K562 (cell line): ENCODE measurements at regions not wholly inside any gene's neighbourhood (a gene's known extent, or its start where the extent isn't known, plus 50 kb on each side); places are given as distances from the start of the nearest gene placed in this dataset.

Experiments used
- ATAC-seq: fragments of 200-7000 bp; cut with Tn5 transposase; 3 replicates; pipeline ENCODE4 v1.9.1; 2020; ENCODE audit warnings: moderate library complexity
- BruUV-seq: library from RNA; stranded (reverse); fragments of 400-500 nt; replicated peaks from 2 replicates; lab custom pipeline; 2021; lab: Mats Ljungman, UMichigan
- CTCF ChIA-PET: fragments of 300-600 bp; formaldehyde crosslinking; extraction: SDS; loops from one replicate; lab custom pipeline; 2021; ENCODE audit warnings: low intra/inter-chr PET ratio; lab: Yijun Ruan, JAX
- POLR2A ChIA-PET: fragments of 300-600, 350-650 bp; sonication (Branson Sonifier 250); formaldehyde crosslinking; extraction: SDS; loops from one replicate; lab custom pipeline; 2021; ENCODE audit warnings: antibody characterized with exemption, inconsistent platforms; lab: Yijun Ruan, JAX
- DNase-seq, 4 experiments: peaks; one replicate each; pipeline versions ENCODE4 v3.0.0 to v3.0.0-alpha.2; 2011 to 2018; ENCODE audit warnings: low spot score in 3 of 4, mixed read lengths in 3 of 4; ENCODE audit errors: extremely low read depth in 1 of 4
- FAIRE-seq: peaks from 2 replicates; lab custom pipeline; 2011; peaks lifted over from hg19 to GRCh38; lab: Jason Lieb, UNC
- H2AFZ ChIP-seq: 2 replicates; pipeline ENCODE4 v1.6.0; 2011; ENCODE audit warnings: low read depth, low read length, control low read depth, inconsistent platforms
- H3K27ac ChIP-seq: fragments of 200-600 bp; 3 replicates; pipeline ENCODE4 v1.8.0; 2011; ENCODE audit warnings: low read depth, mild to moderate bottlenecking, control low read depth, inconsistent platforms, low read length, moderate library complexity, mixed read lengths; ENCODE audit errors: extremely low read depth
- H3K27me3 ChIP-seq, 2 experiments: fragments of 300-600 bp in 1 of 2; 2 replicates in 1 of 2; 3 replicates in 1 of 2; pipeline versions ENCODE4 v1.6.0 to v1.8.0; 2011; ENCODE audit warnings: inconsistent platforms in 2 of 2, low read length in 2 of 2, mild to moderate bottlenecking in 1 of 2, mixed read lengths in 1 of 2, moderate library complexity in 1 of 2; ENCODE audit not compliant: control insufficient read depth in 2 of 2, insufficient read depth in 2 of 2
- H3K36me3 ChIP-seq: fragments of 300-600 bp; 3 replicates; pipeline ENCODE4 v1.8.0; 2011; ENCODE audit warnings: mild to moderate bottlenecking, low read length, inconsistent platforms; ENCODE audit not compliant: control insufficient read depth, insufficient read depth
- H3K4me1 ChIP-seq, 2 experiments: fragments of 200-600 bp in 1 of 2; replicated peaks in 1 of 2; 2 replicates in 1 of 2; 3 replicates in 1 of 2; pipeline versions ENCODE4 v1.5.1 to v1.8.0; 2011; ENCODE audit warnings: inconsistent platforms in 2 of 2, low read length in 2 of 2, mild to moderate bottlenecking in 1 of 2, mixed read lengths in 1 of 2, moderate library complexity in 1 of 2; ENCODE audit not compliant: control insufficient read depth in 2 of 2, insufficient read depth in 2 of 2
- H3K4me2 ChIP-seq: 2 replicates; pipeline ENCODE4 v1.6.1; 2011; ENCODE audit warnings: low read length, control low read depth, inconsistent platforms, mixed read lengths; ENCODE audit not compliant: insufficient read depth
- H3K4me3 ChIP-seq: fragments of 200-600 bp; sonication (generic), shearing (Covaris generic); 2 replicates; pipeline ENCODE4 v1.5.1; 2016; ENCODE audit warnings: control low read depth, inconsistent platforms
- H3K79me2 ChIP-seq: fragments of 200-600 bp; 3 replicates; pipeline ENCODE4 v1.8.0; 2011; ENCODE audit warnings: low read length, inconsistent platforms; ENCODE audit not compliant: control insufficient read depth, insufficient read depth
- H3K9ac ChIP-seq, 2 experiments: 2 replicates each; pipeline versions ENCODE4 v1.6.0 to v1.6.1; 2011; ENCODE audit warnings: low read depth in 2 of 2, low read length in 2 of 2, control low read depth in 1 of 2, inconsistent platforms in 1 of 2, mild to moderate bottlenecking in 1 of 2, mixed read lengths in 1 of 2; ENCODE audit not compliant: insufficient read depth in 1 of 2
- H3K9me1 ChIP-seq: one replicate; pipeline ENCODE4 v1.6.0; 2011; ENCODE audit warnings: inconsistent platforms, mild to moderate bottlenecking, low read length, moderate library complexity; ENCODE audit not compliant: control insufficient read depth, insufficient read depth
- H3K9me3 ChIP-seq: replicated peaks from 2 replicates; pipeline ENCODE4 v1.5.1; 2011; ENCODE audit warnings: low read depth, low read length, inconsistent platforms; ENCODE audit not compliant: control insufficient read depth, insufficient read depth
- H4K20me1 ChIP-seq: replicated peaks from 2 replicates; pipeline ENCODE4 v1.6.1; 2011; ENCODE audit warnings: low read length, inconsistent platforms, mixed read lengths; ENCODE audit not compliant: control insufficient read depth, insufficient read depth
- CBX1 ChIP-seq: sonication (generic); IDR thresholded peaks from 2 replicates; pipeline ENCODE4 v1.6.1; 2016; ENCODE audit warnings: antibody characterized with exemption, low read depth, mild to moderate bottlenecking
- CC2D1A ChIP-seq: fragments of 450-650 bp; IDR thresholded peaks from 2 replicates; pipeline ENCODE4 v1.6.1; 2017; ENCODE audit warnings: mild to moderate bottlenecking
- ELF1 ChIP-seq: fragments of 200-800 bp; sonication (Bioruptor generic); IDR thresholded peaks from 2 replicates; pipeline ENCODE4 v1.6.1; 2016; ENCODE audit warnings: missing genetic modification characterization, missing compliant biosample characterization
- GATA2 ChIP-seq: sonication (generic); formaldehyde crosslinking; IDR thresholded peaks from 2 replicates; pipeline ENCODE4 v1.4.0; 2020; ENCODE audit warnings: mild to moderate bottlenecking, missing genetic modification reagents
- HDAC1 ChIP-seq, 2 experiments: fragments of 450-650 bp; IDR thresholded peaks; 2 replicates each; pipeline ENCODE4 v1.6.1; 2016 to 2017; ENCODE audit warnings: inconsistent platforms in 1 of 2, mild to moderate bottlenecking in 1 of 2, moderate library complexity in 1 of 2
- LEF1 ChIP-seq: fragments of 450-650 bp; IDR thresholded peaks from 2 replicates; pipeline ENCODE4 v1.6.1; 2016; ENCODE audit warnings: mild to moderate bottlenecking
- PHB ChIP-seq: fragments of 250-450 bp; sonication (Bioruptor Pico); IDR thresholded peaks from 2 replicates; pipeline ENCODE4 v1.5.0; 2021
- TAF1 ChIP-seq: IDR thresholded peaks from 2 replicates; pipeline ENCODE4 v1.6.1; 2011; ENCODE audit warnings: mild to moderate bottlenecking, low read length, moderate library complexity; ENCODE audit not compliant: insufficient read depth, control insufficient read depth, severe bottlenecking; ENCODE audit errors: extremely low read depth
- ZC3H4 ChIP-seq: sonication (generic); formaldehyde crosslinking; IDR thresholded peaks from 2 replicates; pipeline ENCODE4 v1.9.0; 2021; ENCODE audit warnings: missing genetic modification reagents, borderline replicate concordance
- ZNF318 ChIP-seq, 2 experiments: fragments of 450-650 bp; IDR thresholded peaks; 2 replicates each; pipeline ENCODE4 v1.6.1; 2016; ENCODE audit warnings: mild to moderate bottlenecking in 2 of 2, borderline replicate concordance in 1 of 2, low read depth in 1 of 2, moderate library complexity in 1 of 2
- WGBS: fragments of 100-300 bp; shearing (Covaris generic); methylation state at CpG from one replicate; pipeline ENCODE4 v1.1.6; 2016; ENCODE audit warnings: low coverage, mixed read lengths; ENCODE audit not compliant: insufficient coverage; ENCODE audit errors: missing lambda C conversion rate; 5-methylcytosine and 5-hydroxymethylcytosine counted together
- in situ Hi-C: fragments of 300-500 bp; cut with MboI; formaldehyde crosslinking; loops from 4 replicates; pipeline ENCODE4 v1.15.0; 2018; ENCODE audit warnings: inconsistent platforms, mixed read lengths
- intact Hi-C: fragments of 100-400 bp; cut with micrococcal nuclease; formaldehyde crosslinking; loops from 2 replicates; pipeline ENCODE4 v1.14.2; 2022

DNA sequence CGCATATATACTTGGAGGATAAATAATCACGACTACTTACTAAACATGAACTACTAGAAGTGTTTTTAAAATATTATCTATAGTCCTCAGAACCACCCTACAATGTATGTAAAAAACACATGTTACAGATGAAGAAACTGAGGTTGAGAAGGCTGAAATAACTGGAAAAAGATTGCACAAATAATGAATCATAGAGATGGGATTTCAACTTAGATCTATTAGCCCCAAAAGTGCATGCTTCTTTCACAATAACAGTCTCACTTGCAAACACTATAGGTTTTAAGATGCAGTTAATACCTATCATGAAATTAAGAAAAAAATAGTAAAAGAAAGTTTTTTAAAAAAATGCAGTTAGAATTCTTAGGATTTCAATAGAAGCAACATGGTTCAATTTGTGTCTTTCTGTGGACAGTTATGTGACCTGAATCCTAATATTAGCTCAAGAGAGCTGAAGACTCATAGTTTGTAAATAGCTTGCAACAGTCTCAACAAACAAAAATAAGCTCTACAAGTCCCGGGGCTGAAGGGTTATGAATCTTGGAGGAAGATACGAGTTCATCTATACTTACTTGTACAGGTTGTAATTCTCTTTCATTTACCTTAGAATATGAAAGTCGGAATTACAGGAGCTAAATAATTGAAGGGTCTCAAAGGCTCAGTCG lies 58.6 kb upstream of the NTPCR start:
- no TSS peak for BruUV-seq
- ChIA-PET POLR2A (no interaction called here), CTCF (no interaction called here)
- no peak overlapping the region for H3K9ac ChIP-seq
- peaks cover 0 to 4% of the 10 kb centered on the region in 2 experiments; a peak in 1 of 5 replicates for H3K27me3 ChIP-seq
- H3K4me2 ChIP-seq = no peak overlapping the region
- in situ Hi-C loops = no loop called here
- H3K79me2 ChIP-seq = no peaks in the 10 kb centered on the region
- no peaks in the 10 kb centered on the region; the same call in 1 of the 2 replicates for H3K9me3 ChIP-seq
- ATAC-seq = no peak
- H3K4me3 ChIP-seq = no peak overlapping the region
- no peaks in the 10 kb centered on the region for H3K36me3 ChIP-seq
- H2AFZ ChIP-seq = no peak overlapping the region
- H4K20me1 ChIP-seq = no peaks in the 10 kb centered on the region
- 1% methylated on average over 6 of the region's 6 CpGs for WGBS
- H3K9me1 ChIP-seq = no peaks in the 10 kb centered on the region
- no peak overlapping the region for H3K27ac ChIP-seq
- DNase-seq = no peak
- intact Hi-C loops = no loop called here
- H3K4me1 ChIP-seq = no peaks in the 10 kb centered on the region
- FAIRE-seq = no peak
- TF ChIP-seq GATA2 (CRISPR knock-in tag) (no peak), ZC3H4 (CRISPR knock-in tag) (no peak), ELF1 (tag) (no peak), CC2D1A (no peak), LEF1 (no peak), PHB (no peak), ZNF318 (IDR thresholded peaks at IDR 0.05; ENCODE audit: borderline replicate concordance in 1 of 2, low read depth in 1 of 2) (no peak), HDAC1 (IDR thresholded peaks at IDR 0.05) (no peak), CBX1 (no peak), TAF1 (no peak)
